Stimulated activated CD8-positive, alpha-beta memory T cell treated with anti-CD3 and anti-CD28 coated beads, Interleukin-4, amount 100 ng/mL, for 48 hours (primary cell): ENCODE measurements at regions not wholly inside any gene's neighbourhood (a gene's known extent, or its start where the extent isn't known, plus 50 kb on each side); places are given as distances from the start of the nearest gene placed in this dataset.

ENCODE experiments used
- DNase-seq: peaks from one replicate; pipeline ENCODE4 v3.0.0-alpha.2; 2020

DNA sequence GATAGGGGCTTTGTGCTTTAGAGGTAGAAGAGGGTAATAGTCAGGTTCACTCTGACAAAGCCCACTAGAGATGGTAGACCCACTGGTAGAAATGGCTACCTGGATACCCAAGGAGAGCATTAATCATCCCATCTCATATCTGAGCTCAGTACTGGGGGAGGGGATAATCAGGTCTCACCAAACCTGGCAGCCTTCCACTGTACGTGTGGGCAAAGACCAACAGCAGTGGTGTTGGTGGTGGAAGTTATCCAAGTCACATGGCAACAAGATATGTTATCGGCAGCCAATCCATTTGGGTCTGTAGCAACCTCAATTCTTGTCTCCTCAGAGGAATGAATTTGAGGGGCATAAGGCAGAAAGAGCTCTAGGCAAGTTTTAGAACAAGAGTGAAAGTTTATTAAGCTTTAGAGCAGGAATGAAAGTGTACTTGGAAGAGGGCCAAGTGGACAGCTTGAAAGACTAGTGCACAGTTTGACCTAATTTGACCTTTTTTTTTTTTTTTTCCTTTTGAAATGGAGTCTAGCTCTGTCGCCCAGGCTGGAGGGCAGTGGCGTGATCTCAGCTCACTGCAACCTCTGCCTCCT, 67.0 kb upstream of the CXCL13 start:
- DNase-seq: no peak
